SK-N-SH (cell line): ENCODE measurements at regions not wholly inside any gene's neighbourhood (a gene's known extent, or its start where the extent isn't known, plus 50 kb on each side); places are given as distances from the start of the nearest gene placed in this dataset.
"Not testable (repeated sequence)": the region's sequence is repeated elsewhere in the genome, so short reads cannot be mapped to it uniquely, and the experiment has no call there.

Experiments
- CHD2 ChIP-seq: fragments of 150-350 bp; IDR thresholded peaks from 2 replicates; pipeline ENCODE4 v1.6.1; 2018; ENCODE audit warnings: low read length; ENCODE audit not compliant: partially characterized antibody
- EP300 ChIP-seq, 2 experiments: IDR thresholded peaks; 2 replicates each; pipeline versions ENCODE4 v1.4.0 to v1.6.1; 2012; ENCODE audit warnings: borderline replicate concordance in 1 of 2, low read depth in 1 of 2, low read length in 1 of 2
- EZH2phosphoT487 ChIP-seq: fragments of 200-600 bp; sonication (generic); IDR thresholded peaks from 2 replicates; pipeline ENCODE4 v1.6.1; 2017; ENCODE audit warnings: low read depth, mixed run types, mild to moderate bottlenecking, antibody characterized with exemption, moderate library complexity, borderline replicate concordance
- FOXM1 ChIP-seq: IDR thresholded peaks from 2 replicates; pipeline ENCODE4 v1.4.0; 2012; ENCODE audit warnings: low read depth, mild to moderate bottlenecking
- POLR2AphosphoS5 ChIP-seq: IDR thresholded peaks from 2 replicates; pipeline ENCODE4 v1.6.1; 2012; ENCODE audit warnings: low read depth, low read length
- TAF1 ChIP-seq: IDR thresholded peaks from 2 replicates; pipeline ENCODE4 v1.6.1; 2012; ENCODE audit warnings: low read depth, mild to moderate bottlenecking, low read length, moderate library complexity, borderline replicate concordance
- YY1 ChIP-seq: IDR thresholded peaks from 2 replicates; pipeline ENCODE4 v1.4.0; 2012; ENCODE audit warnings: low read depth, mild to moderate bottlenecking
- TF ChIP-seq, protein P1 (sequence below): fragments of 200-600 bp; sonication (generic); IDR thresholded peaks from 2 replicates; pipeline ENCODE4 v1.6.1; 2017; ENCODE audit warnings: antibody characterized with exemption, mild to moderate bottlenecking, moderate library complexity

DNA sequence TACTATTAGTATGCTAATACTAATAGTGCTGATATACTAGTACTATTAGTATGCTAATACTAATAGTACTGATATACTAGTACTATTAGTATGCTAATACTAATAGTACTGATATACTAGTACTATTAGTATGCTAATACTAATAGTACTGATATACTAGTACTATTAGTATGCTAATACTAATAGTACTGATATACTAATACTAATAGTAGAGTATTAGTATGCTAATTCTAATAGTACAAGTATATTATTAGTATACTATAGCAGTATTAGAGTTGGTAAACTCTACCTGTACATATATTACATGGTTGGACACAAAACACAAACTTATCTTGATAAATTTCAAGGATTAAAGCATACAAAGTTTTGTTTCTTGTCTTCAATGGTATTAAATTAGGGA is 722.9 kb downstream of the TRHDE start:
- TF ChIP-seq, protein P1, sequence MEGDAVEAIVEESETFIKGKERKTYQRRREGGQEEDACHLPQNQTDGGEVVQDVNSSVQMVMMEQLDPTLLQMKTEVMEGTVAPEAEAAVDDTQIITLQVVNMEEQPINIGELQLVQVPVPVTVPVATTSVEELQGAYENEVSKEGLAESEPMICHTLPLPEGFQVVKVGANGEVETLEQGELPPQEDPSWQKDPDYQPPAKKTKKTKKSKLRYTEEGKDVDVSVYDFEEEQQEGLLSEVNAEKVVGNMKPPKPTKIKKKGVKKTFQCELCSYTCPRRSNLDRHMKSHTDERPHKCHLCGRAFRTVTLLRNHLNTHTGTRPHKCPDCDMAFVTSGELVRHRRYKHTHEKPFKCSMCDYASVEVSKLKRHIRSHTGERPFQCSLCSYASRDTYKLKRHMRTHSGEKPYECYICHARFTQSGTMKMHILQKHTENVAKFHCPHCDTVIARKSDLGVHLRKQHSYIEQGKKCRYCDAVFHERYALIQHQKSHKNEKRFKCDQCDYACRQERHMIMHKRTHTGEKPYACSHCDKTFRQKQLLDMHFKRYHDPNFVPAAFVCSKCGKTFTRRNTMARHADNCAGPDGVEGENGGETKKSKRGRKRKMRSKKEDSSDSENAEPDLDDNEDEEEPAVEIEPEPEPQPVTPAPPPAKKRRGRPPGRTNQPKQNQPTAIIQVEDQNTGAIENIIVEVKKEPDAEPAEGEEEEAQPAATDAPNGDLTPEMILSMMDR: not testable (repeated sequence)
- TF ChIP-seq EZH2phosphoT487; TAF1; FOXM1; YY1; EP300 (IDR thresholded peaks at IDR 0.05; ENCODE audit: borderline replicate concordance in 1 of 2, low read depth in 1 of 2, low read length in 1 of 2); POLR2AphosphoS5; CHD2: not testable (repeated sequence)
